ENCODE measurements at regions not wholly inside any gene's neighbourhood (a gene's known extent, or its start where the extent isn't known, plus 50 kb on each side); places are given as distances from the start of the nearest gene placed in this dataset.

GRCh38 chr17:77526728-77527350 is 386.1 kb downstream of the SEC14L1 start:
- Histone ChIP-seq H3K36me3 (ENCODE audit: control insufficient read depth, insufficient read depth, low read length) (no peaks in the 10 kb centered on the region), H3K27me3 (replicated peaks; ENCODE audit: control insufficient read depth, insufficient read depth, low read length) (no peaks in the 10 kb centered on the region; the same call in 1 of the 2 replicates), H3K4me3 (replicated peaks; ENCODE audit: low read depth, low read length) (no peak overlapping the region)
- no peak for DNase-seq (ENCODE audit: extremely low read depth, insufficient read length)
- TF ChIP-seq CTCF (IDR thresholded peaks at IDR 0.05; ENCODE audit: insufficient read depth, low read length, poor library complexity, severe bottlenecking), result no peak

- no peak for TF ChIP-seq CTCF (IDR thresholded peaks at IDR 0.05; ENCODE audit: insufficient read depth, low read length, poor library complexity, severe bottlenecking)
- no peaks in the 10 kb centered on the region; the same call in 1 of the 2 replicates for H3K27me3 ChIP-seq (replicated peaks; ENCODE audit: control insufficient read depth, insufficient read depth, low read length)
- no peak overlapping the region for H3K4me3 ChIP-seq (replicated peaks; ENCODE audit: low read depth, low read length)
- H3K36me3 ChIP-seq (ENCODE audit: control insufficient read depth, insufficient read depth, low read length), result no peaks in the 10 kb centered on the region
- DNase-seq (ENCODE audit: extremely low read depth, insufficient read length), result no peak
These were observed 386.6 kb downstream of the SEC14L1 start for GRCh38 chr17:77527409-77527808.

GRCh38 chr17:77527836-77528505 is 387.2 kb downstream of the SEC14L1 start:
- H3K4me3 ChIP-seq (replicated peaks; ENCODE audit: low read depth, low read length), result no peak overlapping the region
- TF ChIP-seq CTCF (IDR thresholded peaks at IDR 0.05; ENCODE audit: insufficient read depth, low read length, poor library complexity, severe bottlenecking), result no peak
- no peaks in the 10 kb centered on the region; the same call in 1 of the 2 replicates for H3K27me3 ChIP-seq (replicated peaks; ENCODE audit: control insufficient read depth, insufficient read depth, low read length)
- no peaks in the 10 kb centered on the region for H3K36me3 ChIP-seq (ENCODE audit: control insufficient read depth, insufficient read depth, low read length)
- DNase-seq (ENCODE audit: extremely low read depth, insufficient read length), result no peak

- no peak for DNase-seq (ENCODE audit: extremely low read depth, insufficient read length)
- no peaks in the 10 kb centered on the region for H3K36me3 ChIP-seq (ENCODE audit: control insufficient read depth, insufficient read depth, low read length)
- TF ChIP-seq CTCF (IDR thresholded peaks at IDR 0.05; ENCODE audit: insufficient read depth, low read length, poor library complexity, severe bottlenecking), result no peak
- H3K4me3 ChIP-seq (replicated peaks; ENCODE audit: low read depth, low read length), result no peak overlapping the region
- no peaks in the 10 kb centered on the region; the same call in 1 of the 2 replicates for H3K27me3 ChIP-seq (replicated peaks; ENCODE audit: control insufficient read depth, insufficient read depth, low read length)
These were observed 388.0 kb downstream of the SEC14L1 start for GRCh38 chr17:77528516-77529327.

GRCh38 chr17:77529328-77529650 is 388.5 kb downstream of the SEC14L1 start:
- H3K36me3 ChIP-seq (ENCODE audit: control insufficient read depth, insufficient read depth, low read length), result no peaks in the 10 kb centered on the region
- no peak for TF ChIP-seq CTCF (IDR thresholded peaks at IDR 0.05; ENCODE audit: insufficient read depth, low read length, poor library complexity, severe bottlenecking)
- no peaks in the 10 kb centered on the region; the same call in 1 of the 2 replicates for H3K27me3 ChIP-seq (replicated peaks; ENCODE audit: control insufficient read depth, insufficient read depth, low read length)
- DNase-seq (ENCODE audit: extremely low read depth, insufficient read length), result no peak
- H3K4me3 ChIP-seq (replicated peaks; ENCODE audit: low read depth, low read length), result no peak overlapping the region

Measured in GM06990 (cell line).